ENCODE measurements at regions not wholly inside any gene's neighbourhood (a gene's known extent, or its start where the extent isn't known, plus 50 kb on each side); places are given as distances from the start of the nearest gene placed in this dataset.

GRCh38 chr12:111072299-111072698 is 151.9 kb upstream of the MYL2 start:
- TF ChIP-seq CTCF (IDR thresholded peaks at IDR 0.05) (no peak), POLR2A (IDR thresholded peaks at IDR 0.05) (no peak)
